Sigmoid colon (tissue), 4 donors: ENCODE measurements at regions not wholly inside any gene's neighbourhood (a gene's known extent, or its start where the extent isn't known, plus 50 kb on each side); places are given as distances from the start of the nearest gene placed in this dataset.
"Not testable (repeated sequence)": the region's sequence is repeated elsewhere in the genome, so short reads cannot be mapped to it uniquely, and the experiment has no call there.

ENCODE experiments used
- EP300 ChIP-seq, 4 donors: sonication (generic); formaldehyde crosslinking; IDR thresholded peaks; one replicate each; pipeline ENCODE4 v1.6.1; 2017; ENCODE audit warnings: antibody characterized with exemption in 4 of 4
- POLR2A ChIP-seq, 2 donors: fragments of 450-650 bp; IDR thresholded peaks; one replicate each; pipeline ENCODE4 v1.6.1; 2016; ENCODE audit warnings: antibody characterized with exemption in 2 of 2, mild to moderate bottlenecking in 2 of 2, moderate library complexity in 2 of 2
- TF ChIP-seq, protein P1 (sequence below), 4 experiments: fragments of 450-650 bp in 3 of 4; fragments of 200-600 bp in 1 of 4; IDR thresholded peaks; one replicate each; pipeline ENCODE4 v1.5.1; 2016 to 2019; ENCODE audit warnings: antibody characterized with exemption in 4 of 4, mild to moderate bottlenecking in 3 of 4, moderate library complexity in 2 of 4

DNA sequence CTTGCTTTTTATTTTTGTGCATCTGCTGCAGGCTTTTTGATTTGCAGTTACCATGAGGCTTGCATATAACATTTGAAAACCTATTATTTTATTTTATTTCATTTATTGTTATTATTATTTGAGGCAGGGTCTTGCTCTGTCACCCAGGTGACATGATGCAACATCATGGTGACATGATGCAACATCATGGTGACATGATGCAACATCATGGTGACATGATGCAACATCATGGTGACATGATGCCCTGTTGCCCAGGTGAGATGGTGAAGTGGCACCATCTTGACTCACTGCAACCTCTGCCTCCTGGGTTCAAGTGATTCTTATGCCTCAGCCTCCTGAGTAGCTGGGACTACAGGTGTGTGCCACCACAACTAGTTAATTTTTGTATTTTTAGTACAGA, 244.5 kb upstream of the CTBP2 start:
- TF ChIP-seq, protein P1, sequence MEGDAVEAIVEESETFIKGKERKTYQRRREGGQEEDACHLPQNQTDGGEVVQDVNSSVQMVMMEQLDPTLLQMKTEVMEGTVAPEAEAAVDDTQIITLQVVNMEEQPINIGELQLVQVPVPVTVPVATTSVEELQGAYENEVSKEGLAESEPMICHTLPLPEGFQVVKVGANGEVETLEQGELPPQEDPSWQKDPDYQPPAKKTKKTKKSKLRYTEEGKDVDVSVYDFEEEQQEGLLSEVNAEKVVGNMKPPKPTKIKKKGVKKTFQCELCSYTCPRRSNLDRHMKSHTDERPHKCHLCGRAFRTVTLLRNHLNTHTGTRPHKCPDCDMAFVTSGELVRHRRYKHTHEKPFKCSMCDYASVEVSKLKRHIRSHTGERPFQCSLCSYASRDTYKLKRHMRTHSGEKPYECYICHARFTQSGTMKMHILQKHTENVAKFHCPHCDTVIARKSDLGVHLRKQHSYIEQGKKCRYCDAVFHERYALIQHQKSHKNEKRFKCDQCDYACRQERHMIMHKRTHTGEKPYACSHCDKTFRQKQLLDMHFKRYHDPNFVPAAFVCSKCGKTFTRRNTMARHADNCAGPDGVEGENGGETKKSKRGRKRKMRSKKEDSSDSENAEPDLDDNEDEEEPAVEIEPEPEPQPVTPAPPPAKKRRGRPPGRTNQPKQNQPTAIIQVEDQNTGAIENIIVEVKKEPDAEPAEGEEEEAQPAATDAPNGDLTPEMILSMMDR (IDR thresholded peaks at IDR 0.05) = not testable (repeated sequence)
- TF ChIP-seq POLR2A, EP300 (IDR thresholded peaks at IDR 0.05): not testable (repeated sequence)
